IPS-NIHi7 (cell line): ENCODE measurements at regions not wholly inside any gene's neighbourhood (a gene's known extent, or its start where the extent isn't known, plus 50 kb on each side); places are given as distances from the start of the nearest gene placed in this dataset.

Source experiments
- DNase-seq: peaks from one replicate; pipeline ENCODE4 v3.0.0; 2012; ENCODE audit warnings: mixed read lengths; ENCODE audit errors: extremely low spot score

- DNase-seq = no peak
Observed at GRCh38 chrX:39883666-39884065, 214.1 kb downstream of the BCOR start.

GRCh38 chrX:39886282-39886681 is 211.5 kb downstream of the BCOR start:
- no peak for DNase-seq

- DNase-seq = no peak
Observed at GRCh38 chrX:39888730-39889129, 209.0 kb downstream of the BCOR start.

GRCh38 chrX:39889704-39890103 is 208.1 kb downstream of the BCOR start:
- no peak for DNase-seq

- no peak for DNase-seq
Observed at GRCh38 chrX:39890807-39891206, 207.0 kb downstream of the BCOR start.

GRCh38 chrX:39891781-39892180 is 206.0 kb downstream of the BCOR start:
- DNase-seq = no peak

GRCh38 chrX:39893417-39894338 is 204.1 kb downstream of the BCOR start:
- DNase-seq = no peak

GRCh38 chrX:39894683-39895082 is 203.1 kb downstream of the BCOR start:
- no peak for DNase-seq

GRCh38 chrX:39895218-39896110 is 202.3 kb downstream of the BCOR start:
- no peak for DNase-seq

- peak; percentile 70 for DNase-seq
Observed at GRCh38 chrX:39896951-39897740, 200.6 kb downstream of the BCOR start.

- no peak for DNase-seq
Observed at GRCh38 chrX:39897741-39898097, 200.0 kb downstream of the BCOR start.

- no peak for DNase-seq
Observed at GRCh38 chrX:39898147-39898546, 199.6 kb downstream of the BCOR start.

- DNase-seq = no peak
Observed at GRCh38 chrX:39899059-39899458, 198.7 kb downstream of the BCOR start.

GRCh38 chrX:39899856-39900776 is 197.6 kb downstream of the BCOR start:
- no peak for DNase-seq

GRCh38 chrX:39900777-39901170 is 197.0 kb downstream of the BCOR start:
- DNase-seq = no peak

- DNase-seq = no peak
Observed at GRCh38 chrX:39903343-39903742, 194.4 kb downstream of the BCOR start.

- DNase-seq = no peak
Observed at GRCh38 chrX:39903937-39904336, 193.8 kb downstream of the BCOR start.

GRCh38 chrX:39904816-39905537 is 192.8 kb downstream of the BCOR start:
- DNase-seq = no peak

GRCh38 chrX:39905538-39905891 is 192.2 kb downstream of the BCOR start:
- no peak for DNase-seq

GRCh38 chrX:39905946-39906345 is 191.8 kb downstream of the BCOR start:
- DNase-seq = no peak
